ENCODE measurements at regions not wholly inside any gene's neighbourhood (a gene's known extent, or its start where the extent isn't known, plus 50 kb on each side); places are given as distances from the start of the nearest gene placed in this dataset.
A peak's percentile ranks its signal among the peaks of the same experiment; 100 is the strongest.

GRCh38 chr4:20487446-20487845 lies 212.8 kb upstream of the PACRGL start:
- 58 to 71% methylated on average over 4 of the region's 4 CpGs for WGBS, 2 donors
- Histone ChIP-seq H3K27ac (no peak overlapping the region), H3K4me3 (no peak overlapping the region), H3K27me3 (no peaks in the 10 kb centered on the region), H3K36me3 (no peaks in the 10 kb centered on the region), H3K9me3 (no peaks in the 10 kb centered on the region), H3K4me1 (no peaks in the 10 kb centered on the region)
- DNase-seq (no peak), ATAC-seq (no peak)
- intact Hi-C loops (cut with DNase I): loop anchor here in 1 of 10 donors (2.0 kb wide), 1 partner anchor 61 kb away; no protein-coding TSS in a partner anchor
- no peak for TF ChIP-seq CTCF (IDR thresholded peaks at IDR 0.05)

GRCh38 chr4:20487852-20488251 lies 212.4 kb upstream of the PACRGL start:
- ATAC-seq (no peak), DNase-seq (no peak)
- TF ChIP-seq CTCF (IDR thresholded peaks at IDR 0.05): no peak
- 50 to 56% methylated on average over 1 of the region's 1 CpG for WGBS, 2 donors
- Histone ChIP-seq H3K36me3 (no peaks in the 10 kb centered on the region), H3K27me3 (no peaks in the 10 kb centered on the region), H3K27ac (no peak overlapping the region), H3K4me1 (no peaks in the 10 kb centered on the region), H3K4me3 (no peak overlapping the region), H3K9me3 (no peaks in the 10 kb centered on the region)
- intact Hi-C loops (cut with DNase I): loop anchor here in 1 of 10 donors (2.0 kb wide), 1 partner anchor 61 kb away; no protein-coding TSS in a partner anchor

GRCh38 chr4:20490734-20491133 lies 209.5 kb upstream of the PACRGL start:
- H3K4me1 ChIP-seq: no peaks in the 10 kb centered on the region
- no peaks in the 10 kb centered on the region for H3K9me3 ChIP-seq
- H3K36me3 ChIP-seq: no peaks in the 10 kb centered on the region
- no peak for TF ChIP-seq CTCF (IDR thresholded peaks at IDR 0.05)
- peak in 1 of 2 donors; percentile 14 for DNase-seq
- peak in 1 of 8 donors; percentile 82 for ATAC-seq
- 28 to 33% methylated on average over 3 of the region's 3 CpGs for WGBS, 2 donors
- no peak overlapping the region for H3K4me3 ChIP-seq
- no peak overlapping the region for H3K27ac ChIP-seq
- intact Hi-C loops (cut with DNase I): no loop called here
- no peaks in the 10 kb centered on the region for H3K27me3 ChIP-seq

- Histone ChIP-seq H3K27ac (no peak overlapping the region), H3K27me3 (no peaks in the 10 kb centered on the region), H3K4me3 (no peak overlapping the region), H3K9me3 (no peaks in the 10 kb centered on the region), H3K4me1 (no peaks in the 10 kb centered on the region), H3K36me3 (no peaks in the 10 kb centered on the region)
- 77 to 80% methylated on average over 1 of the region's 1 CpG for WGBS, 2 donors
- DNase-seq (no peak), ATAC-seq (no peak)
- no peak for TF ChIP-seq CTCF (IDR thresholded peaks at IDR 0.05)
- intact Hi-C loops (cut with DNase I): no loop called here
These were observed 206.4 kb upstream of the PACRGL start for GRCh38 chr4:20493761-20494353.

Data from heart right ventricle (tissue), 16 donors.